HCT116 (cell line): ENCODE measurements at regions not wholly inside any gene's neighbourhood (a gene's known extent, or its start where the extent isn't known, plus 50 kb on each side); places are given as distances from the start of the nearest gene placed in this dataset.

Experiments used
- ATAC-seq: fragments of 200-7000 bp; cut with Tn5 transposase; 2 replicates; pipeline ENCODE4 v1.9.1; 2020; ENCODE audit warnings: mild to moderate bottlenecking, moderate library complexity
- BruUV-seq: library from RNA; stranded (reverse); fragments of 400-500 nt; replicated peaks from 2 replicates; lab custom pipeline; 2021; lab: Mats Ljungman, UMichigan
- CTCF ChIA-PET: fragments of 300-600 bp; sonication (Branson Sonifier 250); formaldehyde crosslinking; loops from one replicate; lab custom pipeline; 2021; ENCODE audit warnings: antibody characterized with exemption; lab: Charles Lee
- POLR2A ChIA-PET: fragments of 300-600, 350-600 bp; sonication (Branson Sonifier 250); formaldehyde crosslinking; loops from one replicate; lab custom pipeline; 2021; ENCODE audit warnings: antibody characterized with exemption; lab: Charles Lee
- RAD21 ChIA-PET, 2 experiments: fragments of 300-600 bp; sonication (Branson Sonifier 250); formaldehyde crosslinking; loops; one replicate each; lab custom pipeline; 2023; ENCODE audit warnings: low total read pairs in 2 of 2; ENCODE audit not compliant: uncharacterized antibody in 2 of 2, unreplicated experiment in 2 of 2, low non-redundant PET in 1 of 2; lab: Charles Lee
- DNase-seq: peaks from one replicate; pipeline ENCODE4 v3.0.0-alpha.2; 2010; ENCODE audit warnings: low read depth, low spot score
- H2AFZ ChIP-seq: fragments of 200-600 bp; shearing (Covaris generic), sonication (generic); 2 replicates; pipeline ENCODE4 v1.6.1; 2017; ENCODE audit warnings: low read depth, mixed run types, mixed read lengths, antibody characterized with exemption, low read length; ENCODE audit not compliant: poor library complexity, severe bottlenecking
- H3K27ac ChIP-seq: 2 replicates; pipeline ENCODE4 v1.5.1; 2012; ENCODE audit warnings: low read depth, low read length
- H3K27me3 ChIP-seq: fragments of 200-600 bp; sonication (generic); 2 replicates; pipeline ENCODE4 v1.6.1; 2016; ENCODE audit warnings: mixed run types, low read length, mixed read lengths; ENCODE audit not compliant: insufficient read depth
- H3K36me3 ChIP-seq, 2 experiments: fragments of 200-500 bp in 1 of 2; fragments of 200-600 bp in 1 of 2; sonication (Bioruptor generic) in 1 of 2; sonication (generic) in 1 of 2; 2 replicates each; pipeline versions ENCODE4 v1.5.1 to v1.6.1; 2014 to 2016; ENCODE audit warnings: low read length in 2 of 2, inconsistent platforms in 1 of 2, mixed read lengths in 1 of 2, mixed run types in 1 of 2; ENCODE audit not compliant: insufficient read depth in 2 of 2, control insufficient read depth in 1 of 2
- H3K4me1 ChIP-seq, 2 experiments: fragments of 200-600 bp in 1 of 2; sonication (generic) in 1 of 2; 2 replicates each; pipeline versions ENCODE4 v1.5.1 to v1.6.1; 2012 to 2017; ENCODE audit warnings: low read length in 2 of 2, inconsistent platforms in 1 of 2, mild to moderate bottlenecking in 1 of 2, mixed read lengths in 1 of 2, mixed run types in 1 of 2, moderate library complexity in 1 of 2; ENCODE audit not compliant: insufficient read depth in 2 of 2, control insufficient read depth in 1 of 2
- H3K4me2 ChIP-seq: fragments of 200-600 bp; sonication (generic); 2 replicates; pipeline ENCODE4 v1.6.1; 2017; ENCODE audit warnings: mixed run types, low read length, mixed read lengths
- H3K4me3 ChIP-seq, 2 experiments: fragments of 200-600 bp in 1 of 2; sonication (generic) in 1 of 2; replicated peaks in 1 of 2; 2 replicates each; pipeline ENCODE4 v1.5.1; 2011 to 2016; ENCODE audit warnings: low read length in 2 of 2, control low read depth in 1 of 2, low read depth in 1 of 2, mild to moderate bottlenecking in 1 of 2, mixed read lengths in 1 of 2, mixed run types in 1 of 2
- H3K79me2 ChIP-seq: fragments of 200-600 bp; sonication (generic); 2 replicates; pipeline ENCODE4 v1.6.1; 2017; ENCODE audit warnings: mild to moderate bottlenecking, mixed run types, low read length, moderate library complexity, mixed read lengths; ENCODE audit not compliant: insufficient read depth
- H3K9ac ChIP-seq: fragments of 200-600 bp; sonication (generic); 2 replicates; pipeline ENCODE4 v1.6.1; 2016; ENCODE audit warnings: low read length, mixed read lengths
- H3K9me2 ChIP-seq: fragments of 200-600 bp; sonication (generic), shearing (Covaris generic); 2 replicates; pipeline ENCODE4 v1.6.1; 2017; ENCODE audit warnings: mixed run types, mild to moderate bottlenecking, moderate library complexity; ENCODE audit not compliant: insufficient read depth
- H3K9me3 ChIP-seq, 2 experiments: fragments of 200-500 bp in 1 of 2; fragments of 200-600 bp in 1 of 2; sonication (Bioruptor generic) in 1 of 2; sonication (generic) in 1 of 2; 2 replicates each; pipeline ENCODE4 v1.6.1; 2014 to 2017; ENCODE audit warnings: low read length in 2 of 2, mixed read lengths in 2 of 2, inconsistent platforms in 1 of 2, low read depth in 1 of 2, mild to moderate bottlenecking in 1 of 2, mixed run types in 1 of 2, moderate library complexity in 1 of 2; ENCODE audit not compliant: control insufficient read depth in 1 of 2, insufficient read depth in 1 of 2
- H4K20me1 ChIP-seq: fragments of 200-600 bp; sonication (generic), shearing (Covaris generic); 2 replicates; pipeline ENCODE4 v1.6.1; 2017; ENCODE audit warnings: mixed run types, mild to moderate bottlenecking, moderate library complexity; ENCODE audit not compliant: insufficient read depth
- ATF3 ChIP-seq: IDR thresholded peaks from 2 replicates; pipeline ENCODE4 v1.6.1; 2012
- CBX3 ChIP-seq: IDR thresholded peaks from 2 replicates; pipeline ENCODE4 v1.6.1; 2012; ENCODE audit warnings: low read depth
- CEBPB ChIP-seq: IDR thresholded peaks from 2 replicates; pipeline ENCODE4 v1.6.1; 2012; ENCODE audit warnings: low read depth
- EGR1 ChIP-seq: IDR thresholded peaks from 2 replicates; pipeline ENCODE4 v1.6.1; 2012; ENCODE audit warnings: low read depth
- ELF1 ChIP-seq: IDR thresholded peaks from 2 replicates; pipeline ENCODE4 v1.6.1; 2012; ENCODE audit warnings: low read depth, borderline replicate concordance
- FOSL1 ChIP-seq: IDR thresholded peaks from 2 replicates; pipeline ENCODE4 v1.6.1; 2012; ENCODE audit warnings: low read depth
- JUND ChIP-seq: IDR thresholded peaks from 2 replicates; pipeline ENCODE4 v1.6.1; 2012
- MAX ChIP-seq: IDR thresholded peaks from 2 replicates; pipeline ENCODE4 v1.6.1; 2012
- POLR2AphosphoS5 ChIP-seq: IDR thresholded peaks from 2 replicates; pipeline ENCODE4 v1.6.1; 2011; ENCODE audit warnings: mild to moderate bottlenecking, low read depth, low read length, moderate library complexity
- RAD21 ChIP-seq: IDR thresholded peaks from 2 replicates; pipeline ENCODE4 v1.6.1; 2012; ENCODE audit warnings: low read depth, mild to moderate bottlenecking
- REST ChIP-seq: IDR thresholded peaks from 2 replicates; pipeline ENCODE4 v1.6.1; 2012; ENCODE audit warnings: low read depth
- SIN3A ChIP-seq: IDR thresholded peaks from 2 replicates; pipeline ENCODE4 v1.6.1; 2012; ENCODE audit warnings: low read depth
- SP1 ChIP-seq: IDR thresholded peaks from 2 replicates; pipeline ENCODE4 v1.6.1; 2012; ENCODE audit warnings: low read depth
- SRF ChIP-seq: IDR thresholded peaks from 2 replicates; pipeline ENCODE4 v1.6.1; 2012; ENCODE audit warnings: low read depth
- TCF7L2 ChIP-seq: IDR thresholded peaks from 2 replicates; pipeline ENCODE4 v1.7.0; 2011; ENCODE audit warnings: borderline replicate concordance, inconsistent platforms; ENCODE audit not compliant: insufficient read depth, insufficient read length; ENCODE audit errors: extremely low read depth
- YY1 ChIP-seq: IDR thresholded peaks from 2 replicates; pipeline ENCODE4 v1.6.1; 2011; ENCODE audit warnings: low read length, low read depth, moderate library complexity, mild to moderate bottlenecking; ENCODE audit not compliant: insufficient replicate concordance; ENCODE audit errors: extremely low read depth
- ZBTB33 ChIP-seq: IDR thresholded peaks from 2 replicates; pipeline ENCODE4 v1.6.1; 2011; ENCODE audit warnings: mild to moderate bottlenecking, low read length, moderate library complexity; ENCODE audit not compliant: insufficient replicate concordance; ENCODE audit errors: extremely low read depth
- ZFX ChIP-seq: fragments of 450-650 bp; IDR thresholded peaks from 2 replicates; pipeline ENCODE4 v1.6.1; 2017
- ZNF274 ChIP-seq: fragments of 200-500 bp; sonication (Bioruptor generic); IDR thresholded peaks from 2 replicates; pipeline ENCODE4 v1.6.1; 2014; ENCODE audit warnings: mild to moderate bottlenecking, low read depth, low read length, inconsistent platforms
- intact Hi-C: fragments of 100-400 bp; cut with micrococcal nuclease; formaldehyde crosslinking; loops from 2 replicates; pipeline ENCODE4 v1.10.0; 2022
- TF ChIP-seq, protein P1 (sequence below), 3 experiments: fragments of 200-600 bp in 1 of 3; sonication (generic) in 1 of 3; IDR thresholded peaks in 2 of 3; conservative IDR thresholded peaks in 1 of 3; 2 replicates each; pipeline ENCODE4 v1.5.1; 2012 to 2017; ENCODE audit warnings: low read depth in 2 of 3, low read length in 2 of 3, antibody characterized with exemption in 1 of 3, borderline replicate concordance in 1 of 3, control low read depth in 1 of 3, mild to moderate bottlenecking in 1 of 3, mixed read lengths in 1 of 3, mixed run types in 1 of 3, moderate library complexity in 1 of 3; ENCODE audit not compliant: insufficient read depth in 1 of 3

DNA sequence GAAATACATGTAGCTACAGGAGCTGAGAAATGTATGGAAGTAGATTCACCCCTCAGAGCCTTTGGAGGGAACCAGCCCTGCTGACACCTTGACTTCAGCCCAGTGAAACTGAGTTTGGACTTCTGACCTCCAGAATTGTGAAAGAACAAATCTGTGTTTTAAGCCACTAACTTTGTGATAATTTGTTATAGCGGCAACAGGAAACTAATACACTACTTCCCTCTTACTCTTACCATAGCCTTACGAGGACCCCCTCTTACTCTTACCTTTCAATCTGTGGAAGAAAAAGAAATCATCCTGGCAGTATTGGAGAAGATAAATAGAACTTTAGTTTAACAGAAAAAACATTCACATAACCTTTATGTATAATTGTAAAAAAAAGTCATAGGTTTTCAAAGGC lies 353.6 kb upstream of the USP24 start:
- CTCF ChIA-PET = no interaction called here
- Histone ChIP-seq H2AFZ (no peak overlapping the region), H3K4me2 (no peak overlapping the region), H3K9me3 (no peaks in the 10 kb centered on the region), H3K27ac (no peak overlapping the region), H3K9ac (no peak overlapping the region), H3K27me3 (no peaks in the 10 kb centered on the region), H3K36me3 (no peaks in the 10 kb centered on the region), H3K9me2 (no peaks in the 10 kb centered on the region), H4K20me1 (no peaks in the 10 kb centered on the region), H3K79me2 (no peaks in the 10 kb centered on the region), H3K4me1 (peaks cover 4 to 18% of the 10 kb centered on the region in 2 experiments; a peak in 3 of 4 replicates), H3K4me3 (no peak overlapping the region)
- DNase-seq (no peak), ATAC-seq (no peak)
- TF ChIP-seq JUND (no peak), MAX (no peak), SIN3A (no peak), RAD21 (no peak), ATF3 (no peak), TCF7L2 (no peak), CEBPB (no peak), CBX3 (no peak), ZNF274 (no peak), ZFX (no peak), ELF1 (no peak), POLR2AphosphoS5 (no peak), FOSL1 (no peak), SP1 (no peak), YY1 (no peak), SRF (no peak), EGR1 (no peak), REST (no peak), ZBTB33 (no peak)
- TF ChIP-seq, protein P1, sequence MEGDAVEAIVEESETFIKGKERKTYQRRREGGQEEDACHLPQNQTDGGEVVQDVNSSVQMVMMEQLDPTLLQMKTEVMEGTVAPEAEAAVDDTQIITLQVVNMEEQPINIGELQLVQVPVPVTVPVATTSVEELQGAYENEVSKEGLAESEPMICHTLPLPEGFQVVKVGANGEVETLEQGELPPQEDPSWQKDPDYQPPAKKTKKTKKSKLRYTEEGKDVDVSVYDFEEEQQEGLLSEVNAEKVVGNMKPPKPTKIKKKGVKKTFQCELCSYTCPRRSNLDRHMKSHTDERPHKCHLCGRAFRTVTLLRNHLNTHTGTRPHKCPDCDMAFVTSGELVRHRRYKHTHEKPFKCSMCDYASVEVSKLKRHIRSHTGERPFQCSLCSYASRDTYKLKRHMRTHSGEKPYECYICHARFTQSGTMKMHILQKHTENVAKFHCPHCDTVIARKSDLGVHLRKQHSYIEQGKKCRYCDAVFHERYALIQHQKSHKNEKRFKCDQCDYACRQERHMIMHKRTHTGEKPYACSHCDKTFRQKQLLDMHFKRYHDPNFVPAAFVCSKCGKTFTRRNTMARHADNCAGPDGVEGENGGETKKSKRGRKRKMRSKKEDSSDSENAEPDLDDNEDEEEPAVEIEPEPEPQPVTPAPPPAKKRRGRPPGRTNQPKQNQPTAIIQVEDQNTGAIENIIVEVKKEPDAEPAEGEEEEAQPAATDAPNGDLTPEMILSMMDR (IDR thresholded peaks at IDR 0.05 in 2 of 3, conservative IDR thresholded peaks at IDR 0.05 in 1 of 3; ENCODE audit: borderline replicate concordance in 1 of 3, insufficient read depth in 1 of 3, low read depth in 2 of 3, low read length in 2 of 3) = no peak
- POLR2A ChIA-PET = no interaction called here
- no TSS peak for BruUV-seq
- intact Hi-C loops = no loop called here
- RAD21 ChIA-PET = no interaction called here
